ENCODE measurements at regions not wholly inside any gene's neighbourhood (a gene's known extent, or its start where the extent isn't known, plus 50 kb on each side); places are given as distances from the start of the nearest gene placed in this dataset.

DNA sequence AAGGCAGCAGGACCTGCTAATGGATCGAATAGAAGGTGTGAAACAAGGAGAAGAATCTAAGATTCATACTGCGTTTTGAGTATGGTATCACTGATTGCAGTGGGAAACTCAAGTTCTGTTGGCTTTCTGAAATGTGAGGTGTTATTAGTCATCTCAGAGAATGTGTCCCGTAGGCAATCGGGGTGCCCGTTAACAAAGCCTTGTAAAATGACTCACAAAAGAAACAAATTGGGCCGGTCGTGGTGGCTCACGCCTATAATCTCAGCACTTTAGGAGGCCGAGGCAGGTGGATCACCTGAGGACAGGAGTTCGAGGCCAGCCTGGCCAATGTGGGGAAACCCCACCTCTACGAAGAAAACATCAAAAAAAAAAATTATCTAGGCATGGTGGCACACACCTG, 118.2 kb upstream of the C7orf33 start:
- Mint-ChIP-seq H3K4me3 (no peak overlapping the region), H3K9me3 (peaks cover 0 to 4% (median 0%) of the 10 kb centered on the region in 7 donors), H3K4me1 (no peaks in the 10 kb centered on the region), H3K27ac (no peak overlapping the region), H3K36me3 (no peaks in the 10 kb centered on the region), H3K27me3 (ENCODE audit: low read depth in 3 of 3) (peaks cover 3 to 9% (median 6%) of the 10 kb centered on the region in 3 donors)
- no peak overlapping the region for H2AFZ ChIP-seq (ENCODE audit: insufficient read depth, low read depth, low read length, poor library complexity, severe bottlenecking)
- no peaks in the 10 kb centered on the region for H3K79me2 ChIP-seq (ENCODE audit: insufficient read depth, low read length)
- no peak overlapping the region for H3K27ac ChIP-seq (ENCODE audit: low read depth in 1 of 2, low read length in 2 of 2)
- no peak overlapping the region for H3K9ac ChIP-seq (ENCODE audit: insufficient read depth, low read length, poor library complexity, severe bottlenecking)
- intact Hi-C loops (cut with micrococcal nuclease): no loop called here
- TF ChIP-seq, protein P1, sequence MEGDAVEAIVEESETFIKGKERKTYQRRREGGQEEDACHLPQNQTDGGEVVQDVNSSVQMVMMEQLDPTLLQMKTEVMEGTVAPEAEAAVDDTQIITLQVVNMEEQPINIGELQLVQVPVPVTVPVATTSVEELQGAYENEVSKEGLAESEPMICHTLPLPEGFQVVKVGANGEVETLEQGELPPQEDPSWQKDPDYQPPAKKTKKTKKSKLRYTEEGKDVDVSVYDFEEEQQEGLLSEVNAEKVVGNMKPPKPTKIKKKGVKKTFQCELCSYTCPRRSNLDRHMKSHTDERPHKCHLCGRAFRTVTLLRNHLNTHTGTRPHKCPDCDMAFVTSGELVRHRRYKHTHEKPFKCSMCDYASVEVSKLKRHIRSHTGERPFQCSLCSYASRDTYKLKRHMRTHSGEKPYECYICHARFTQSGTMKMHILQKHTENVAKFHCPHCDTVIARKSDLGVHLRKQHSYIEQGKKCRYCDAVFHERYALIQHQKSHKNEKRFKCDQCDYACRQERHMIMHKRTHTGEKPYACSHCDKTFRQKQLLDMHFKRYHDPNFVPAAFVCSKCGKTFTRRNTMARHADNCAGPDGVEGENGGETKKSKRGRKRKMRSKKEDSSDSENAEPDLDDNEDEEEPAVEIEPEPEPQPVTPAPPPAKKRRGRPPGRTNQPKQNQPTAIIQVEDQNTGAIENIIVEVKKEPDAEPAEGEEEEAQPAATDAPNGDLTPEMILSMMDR (IDR thresholded peaks at IDR 0.05): no peak
- no peaks in the 10 kb centered on the region for H3K27me3 ChIP-seq (ENCODE audit: control insufficient read depth in 2 of 2, insufficient read depth in 2 of 2, low read length in 2 of 2)
- WGBS (ENCODE audit: insufficient coverage): 93% methylated on average over 9 of the region's 11 CpGs
- no peak overlapping the region for H3K4me3 ChIP-seq (replicated peaks in 1 of 3; ENCODE audit: low read depth in 2 of 3, low read length in 3 of 3)
- no peak for DNase-seq
- no peaks in the 10 kb centered on the region for H3K36me3 ChIP-seq (replicated peaks in 1 of 2; ENCODE audit: control insufficient read depth in 1 of 2, insufficient read depth in 2 of 2, low read length in 2 of 2)
- H3K4me2 ChIP-seq (replicated peaks; ENCODE audit: extremely low read depth, low read length, poor library complexity, severe bottlenecking): no peak overlapping the region
- no peaks in the 10 kb centered on the region for H4K20me1 ChIP-seq (ENCODE audit: insufficient read depth, low read length)
- H3K4me1 ChIP-seq (ENCODE audit: control insufficient read depth in 1 of 2, insufficient read depth in 2 of 2, low read length in 2 of 2): no peaks in the 10 kb centered on the region
- H3K9me3 ChIP-seq (replicated peaks in 1 of 2; ENCODE audit: control insufficient read depth in 1 of 2, insufficient read depth in 1 of 2, low read length in 2 of 2): no peaks in the 10 kb centered on the region

- no peaks in the 10 kb centered on the region for H3K79me2 ChIP-seq (ENCODE audit: insufficient read depth, low read length)
- Mint-ChIP-seq H3K27me3 (ENCODE audit: low read depth in 3 of 3) (peaks cover 2 to 11% (median 6%) of the 10 kb centered on the region in 3 donors), H3K4me1 (no peaks in the 10 kb centered on the region), H3K36me3 (no peaks in the 10 kb centered on the region), H3K9me3 (peaks cover 0 to 4% (median 0%) of the 10 kb centered on the region in 7 donors), H3K4me3 (no peak overlapping the region), H3K27ac (no peak overlapping the region)
- DNase-seq: no peak
- H2AFZ ChIP-seq (ENCODE audit: insufficient read depth, low read depth, low read length, poor library complexity, severe bottlenecking): no peak overlapping the region
- H3K27me3 ChIP-seq (ENCODE audit: control insufficient read depth in 2 of 2, insufficient read depth in 2 of 2, low read length in 2 of 2): no peaks in the 10 kb centered on the region
- no peak overlapping the region for H3K4me3 ChIP-seq (replicated peaks in 1 of 3; ENCODE audit: low read depth in 2 of 3, low read length in 3 of 3)
- H3K36me3 ChIP-seq (replicated peaks in 1 of 2; ENCODE audit: control insufficient read depth in 1 of 2, insufficient read depth in 2 of 2, low read length in 2 of 2): no peaks in the 10 kb centered on the region
- H3K9me3 ChIP-seq (replicated peaks in 1 of 2; ENCODE audit: control insufficient read depth in 1 of 2, insufficient read depth in 1 of 2, low read length in 2 of 2): no peaks in the 10 kb centered on the region
- no peaks in the 10 kb centered on the region for H4K20me1 ChIP-seq (ENCODE audit: insufficient read depth, low read length)
- intact Hi-C loops (cut with micrococcal nuclease): no loop called here
- no peak overlapping the region for H3K9ac ChIP-seq (ENCODE audit: insufficient read depth, low read length, poor library complexity, severe bottlenecking)
- no peak overlapping the region for H3K4me2 ChIP-seq (replicated peaks; ENCODE audit: extremely low read depth, low read length, poor library complexity, severe bottlenecking)
- WGBS (ENCODE audit: insufficient coverage): 87% methylated on average over 8 of the region's 14 CpGs
- no peaks in the 10 kb centered on the region for H3K4me1 ChIP-seq (ENCODE audit: control insufficient read depth in 1 of 2, insufficient read depth in 2 of 2, low read length in 2 of 2)
- TF ChIP-seq, protein P1 (IDR thresholded peaks at IDR 0.05): no peak
- H3K27ac ChIP-seq (ENCODE audit: low read depth in 1 of 2, low read length in 2 of 2): no peak overlapping the region
These were observed 116.7 kb upstream of the C7orf33 start for GRCh38 chr7:148473703-148474480.

All from CD14-positive monocyte (primary cell).